B cell (primary cell): ENCODE measurements at regions not wholly inside any gene's neighbourhood (a gene's known extent, or its start where the extent isn't known, plus 50 kb on each side); places are given as distances from the start of the nearest gene placed in this dataset.

Experiments used
- ATAC-seq: fragments of 200-7000 bp; cut with Tn5 transposase; one replicate; pipeline ENCODE4 v1.10.0; 2021; ENCODE audit warnings: low read depth, mild to moderate bottlenecking, moderate number of reproducible peaks, moderate library complexity
- CTCF ChIA-PET: fragments of 350-600 bp; sonication (Branson Sonifier 250); formaldehyde crosslinking; loops from one replicate; lab custom pipeline; 2021; ENCODE audit warnings: antibody characterized with exemption, inconsistent platforms; lab: Charles Lee
- POLR2A ChIA-PET: fragments of 350-600 bp; sonication (Branson Sonifier 250); formaldehyde crosslinking; loops from one replicate; lab custom pipeline; 2021; ENCODE audit warnings: antibody characterized with exemption; lab: Charles Lee
- DNase-seq: peaks from one replicate; pipeline ENCODE4 v3.0.0; 2013
- H2AFZ ChIP-seq: 2 replicates; pipeline ENCODE4 v1.6.1; 2012; ENCODE audit warnings: mild to moderate bottlenecking, low read depth, low read length; ENCODE audit not compliant: insufficient read depth, poor library complexity, severe bottlenecking
- H3K27ac ChIP-seq, 2 donors: 1 replicate in 1 of 2; 2 replicates in 1 of 2; pipeline ENCODE4 v1.5.1; 2012 to 2013; ENCODE audit warnings: low read length in 2 of 2, mild to moderate bottlenecking in 2 of 2, moderate library complexity in 1 of 2
- H3K27me3 ChIP-seq, 4 experiments: fragments of 200-600 bp in 1 of 4; sonication (generic) in 1 of 4; replicated peaks in 1 of 4; 1 replicate in 2 of 4; 2 replicates in 2 of 4; pipeline versions ENCODE4 v1.6.1 to v1.7.0; 2013 to 2016; ENCODE audit warnings: low read length in 3 of 4, mild to moderate bottlenecking in 2 of 4, mixed read lengths in 1 of 4, moderate library complexity in 1 of 4; ENCODE audit not compliant: insufficient read depth in 4 of 4, control insufficient read depth in 3 of 4; ENCODE audit errors: control extremely low read depth in 1 of 4
- H3K36me3 ChIP-seq, 2 experiments: replicated peaks in 1 of 2; 1 replicate in 1 of 2; 2 replicates in 1 of 2; pipeline versions ENCODE4 v1.6.1 to v1.7.1; 2013; ENCODE audit warnings: low read length in 1 of 2; ENCODE audit not compliant: insufficient read depth in 2 of 2, control insufficient read depth in 1 of 2; ENCODE audit errors: control extremely low read depth in 1 of 2, extremely low read depth in 1 of 2
- H3K4me1 ChIP-seq, 2 donors: fragments of 200-600 bp in 1 of 2; sonication (generic) in 1 of 2; 1 replicate in 1 of 2; 2 replicates in 1 of 2; pipeline versions ENCODE4 v1.5.1 to v1.6.1; 2013 to 2017; ENCODE audit warnings: low read length in 2 of 2; ENCODE audit not compliant: control insufficient read depth in 2 of 2, insufficient read depth in 2 of 2
- H3K4me2 ChIP-seq: replicated peaks from 2 replicates; pipeline ENCODE3; 2012; ENCODE audit warnings: mild to moderate bottlenecking, low read depth, low read length; ENCODE audit not compliant: poor library complexity, severe bottlenecking
- H3K4me3 ChIP-seq, 5 experiments: fragments of 200-600 bp in 1 of 5; sonication (generic) in 1 of 5; 1 replicate in 3 of 5; 2 replicates in 2 of 5; pipeline versions ENCODE4 v1.5.1 to v1.7.0; 2011 to 2016; ENCODE audit warnings: low read length in 4 of 5, mild to moderate bottlenecking in 4 of 5, low read depth in 2 of 5, control low read depth in 1 of 5, moderate library complexity in 1 of 5; ENCODE audit not compliant: insufficient read depth in 1 of 5; ENCODE audit errors: control extremely low read depth in 1 of 5, extremely low read depth in 1 of 5
- H3K79me2 ChIP-seq: fragments of 200-600 bp; sonication (generic); one replicate; pipeline ENCODE4 v1.6.0; 2016; ENCODE audit warnings: low read length; ENCODE audit not compliant: control insufficient read depth, insufficient read depth
- H3K9ac ChIP-seq: fragments of 200-600 bp; sonication (generic); 2 replicates; pipeline ENCODE4 v1.6.1; 2017; ENCODE audit warnings: mild to moderate bottlenecking, low read length, moderate library complexity
- H3K9me3 ChIP-seq, 3 donors: one replicate each; pipeline versions ENCODE4 v1.6.1 to v1.7.1; 2013; ENCODE audit warnings: low read length in 2 of 3; ENCODE audit not compliant: control insufficient read depth in 2 of 3, insufficient read depth in 1 of 3; ENCODE audit errors: control extremely low read depth in 1 of 3
- H4K20me1 ChIP-seq: 2 replicates; pipeline ENCODE4 v1.6.0; 2012; ENCODE audit warnings: mild to moderate bottlenecking, low read length; ENCODE audit not compliant: insufficient read depth, control insufficient read depth, poor library complexity, severe bottlenecking
- H3K27ac Mint-ChIP-seq: one replicate; pipeline ENCODE4 v1.8.0; 2021; ENCODE audit warnings: mixed read lengths
- H3K27me3 Mint-ChIP-seq: one replicate; pipeline ENCODE4 v1.8.0; 2021; ENCODE audit warnings: mixed read lengths
- H3K4me1 Mint-ChIP-seq: one replicate; pipeline ENCODE4 v1.8.0; 2021; ENCODE audit warnings: mixed read lengths
- H3K4me3 Mint-ChIP-seq: one replicate; pipeline ENCODE4 v1.8.0; 2021; ENCODE audit warnings: mixed read lengths
- H3K9me3 Mint-ChIP-seq: one replicate; pipeline ENCODE4 v1.8.0; 2022; ENCODE audit warnings: mixed read lengths; ENCODE audit not compliant: insufficient read depth
- EZH2 ChIP-seq: IDR thresholded peaks from 2 replicates; pipeline ENCODE4 v1.6.1; 2012; ENCODE audit warnings: borderline replicate concordance, low read depth, mild to moderate bottlenecking, moderate library complexity, low read length; ENCODE audit not compliant: insufficient read depth, poor library complexity, severe bottlenecking
- WGBS: methylation state at CpG from one replicate; pipeline ENCODE4 v1.1.5; 2013; ENCODE audit warnings: missing lambda C conversion rate; ENCODE audit not compliant: insufficient coverage; 5-methylcytosine and 5-hydroxymethylcytosine counted together
- intact Hi-C: fragments of 100-400 bp; cut with micrococcal nuclease; formaldehyde crosslinking; loops from one replicate; pipeline ENCODE4 v1.10.0; 2022
- TF ChIP-seq, protein P1 (sequence below): fragments of 200-600 bp; IDR thresholded peaks from one replicate; pipeline ENCODE4 v1.8.0; 2022; ENCODE audit warnings: antibody characterized with exemption, mild to moderate bottlenecking

DNA sequence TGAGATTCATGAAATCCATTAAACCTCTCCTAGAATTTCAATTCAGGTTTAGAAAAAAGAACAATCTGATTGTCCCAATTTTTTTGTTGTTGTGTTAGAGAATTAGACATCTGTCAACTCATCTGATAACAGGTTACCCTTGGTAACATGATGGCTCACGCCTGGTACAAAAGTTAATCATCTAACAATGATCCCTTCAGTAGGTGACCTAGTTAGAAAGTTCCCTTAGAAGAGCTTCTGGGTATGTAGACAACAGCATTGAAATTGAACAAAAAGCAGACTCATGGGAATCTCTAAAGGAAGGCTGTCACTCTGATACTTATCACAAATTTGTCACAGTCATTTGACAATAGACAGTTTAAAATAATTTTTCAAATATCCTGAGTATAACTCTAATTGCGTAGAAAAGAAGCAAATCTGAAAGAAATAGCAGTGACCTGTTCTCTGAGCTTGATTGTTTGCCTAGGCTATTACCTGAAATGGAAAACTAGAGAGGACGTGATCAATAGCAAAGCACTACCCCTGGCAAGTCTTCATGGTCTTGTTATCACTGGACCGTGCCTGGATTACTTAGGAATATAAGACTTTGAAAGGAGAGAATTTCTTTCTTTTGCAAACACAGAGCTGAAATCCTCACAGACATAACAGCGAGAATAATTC lies 880.4 kb upstream of the AGA start:
- ATAC-seq (no peak), DNase-seq (no peak)
- Histone ChIP-seq H4K20me1 (no peaks in the 10 kb centered on the region), H3K9ac (no peak overlapping the region), H3K4me2 (no peak overlapping the region), H2AFZ (no peak overlapping the region), H3K4me1 (no peaks in the 10 kb centered on the region), H3K79me2 (no peaks in the 10 kb centered on the region), H3K36me3 (no peaks in the 10 kb centered on the region), H3K9me3 (peaks cover 0 to 8% (median 0%) of the 10 kb centered on the region in 3 donors), H3K27me3 (no peaks in the 10 kb centered on the region), H3K27ac (no peak overlapping the region), H3K4me3 (no peak overlapping the region)
- Mint-ChIP-seq H3K27me3 (no peaks in the 10 kb centered on the region), H3K4me1 (no peaks in the 10 kb centered on the region), H3K27ac (no peak overlapping the region), H3K9me3 (peaks cover 10% of the 10 kb centered on the region), H3K4me3 (no peak overlapping the region)
- 88% methylated on average over 2 of the region's 5 CpGs for WGBS
- TF ChIP-seq, protein P1, sequence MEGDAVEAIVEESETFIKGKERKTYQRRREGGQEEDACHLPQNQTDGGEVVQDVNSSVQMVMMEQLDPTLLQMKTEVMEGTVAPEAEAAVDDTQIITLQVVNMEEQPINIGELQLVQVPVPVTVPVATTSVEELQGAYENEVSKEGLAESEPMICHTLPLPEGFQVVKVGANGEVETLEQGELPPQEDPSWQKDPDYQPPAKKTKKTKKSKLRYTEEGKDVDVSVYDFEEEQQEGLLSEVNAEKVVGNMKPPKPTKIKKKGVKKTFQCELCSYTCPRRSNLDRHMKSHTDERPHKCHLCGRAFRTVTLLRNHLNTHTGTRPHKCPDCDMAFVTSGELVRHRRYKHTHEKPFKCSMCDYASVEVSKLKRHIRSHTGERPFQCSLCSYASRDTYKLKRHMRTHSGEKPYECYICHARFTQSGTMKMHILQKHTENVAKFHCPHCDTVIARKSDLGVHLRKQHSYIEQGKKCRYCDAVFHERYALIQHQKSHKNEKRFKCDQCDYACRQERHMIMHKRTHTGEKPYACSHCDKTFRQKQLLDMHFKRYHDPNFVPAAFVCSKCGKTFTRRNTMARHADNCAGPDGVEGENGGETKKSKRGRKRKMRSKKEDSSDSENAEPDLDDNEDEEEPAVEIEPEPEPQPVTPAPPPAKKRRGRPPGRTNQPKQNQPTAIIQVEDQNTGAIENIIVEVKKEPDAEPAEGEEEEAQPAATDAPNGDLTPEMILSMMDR, result no peak
- TF ChIP-seq EZH2, result no peak
- CTCF ChIA-PET, result no interaction called here
- intact Hi-C loops, result no loop called here
- POLR2A ChIA-PET, result no interaction called here

GRCh38 chr4:178329226-178329872 lies 887.1 kb upstream of the AGA start:
- Mint-ChIP-seq H3K9me3 (peaks cover 6% of the 10 kb centered on the region), H3K27me3 (no peaks in the 10 kb centered on the region), H3K4me1 (no peaks in the 10 kb centered on the region), H3K27ac (no peak overlapping the region), H3K4me3 (no peak overlapping the region)
- ATAC-seq, result no peak
- H4K20me1 ChIP-seq, result no peaks in the 10 kb centered on the region
- H3K9me3 ChIP-seq, result peaks cover 0 to 1% (median 0%) of the 10 kb centered on the region in 3 donors
- 69% methylated on average over 3 of the region's 3 CpGs for WGBS
- H3K4me1 ChIP-seq, result no peaks in the 10 kb centered on the region
- intact Hi-C loops, result no loop called here
- POLR2A ChIA-PET, result no interaction called here
- no peak for TF ChIP-seq EZH2
- TF ChIP-seq, protein P1, result no peak
- H3K9ac ChIP-seq, result no peak overlapping the region
- H3K36me3 ChIP-seq, result no peaks in the 10 kb centered on the region
- H3K4me2 ChIP-seq, result no peak overlapping the region
- no peak overlapping the region for H2AFZ ChIP-seq
- CTCF ChIA-PET, result no interaction called here
- no peaks in the 10 kb centered on the region for H3K27me3 ChIP-seq
- DNase-seq, result no peak
- no peaks in the 10 kb centered on the region for H3K79me2 ChIP-seq
- no peak overlapping the region for H3K27ac ChIP-seq
- H3K4me3 ChIP-seq, result no peak overlapping the region
